ENCODE measurements at regions not wholly inside any gene's neighbourhood (a gene's known extent, or its start where the extent isn't known, plus 50 kb on each side); places are given as distances from the start of the nearest gene placed in this dataset.
A peak's percentile ranks its signal among the peaks of the same experiment; 100 is the strongest.

GRCh38 chr2:177052471-177052870 lies 160.1 kb upstream of the HNRNPA3 start:
- Histone ChIP-seq H3K9me3 (ENCODE audit: low read depth, low read length) (no peaks in the 10 kb centered on the region), H3K36me3 (ENCODE audit: insufficient read depth, low read length) (no peaks in the 10 kb centered on the region), H3K27ac (no peak overlapping the region), H3K4me3 (no peak overlapping the region), H3K9ac (ENCODE audit: insufficient read length) (no peak overlapping the region)
- TF ChIP-seq POLR2AphosphoS5 (IDR thresholded peaks at IDR 0.05; ENCODE audit: borderline replicate concordance, low read depth, low read length) (no peak), FOXP2 (optimal IDR thresholded peaks at IDR 0.05; ENCODE audit: control extremely low read depth, extremely low read length, insufficient read depth) (no peak), EZH2 (IDR thresholded peaks at IDR 0.05) (no peak)
- DNase-seq (ENCODE audit: low read depth, low spot score): no peak

- DNase-seq (ENCODE audit: low read depth, low spot score): no peak
- H3K27ac ChIP-seq: no peak overlapping the region
- no peak overlapping the region for H3K4me3 ChIP-seq
- no peak overlapping the region for H3K9ac ChIP-seq (ENCODE audit: insufficient read length)
- H3K36me3 ChIP-seq (ENCODE audit: insufficient read depth, low read length): no peaks in the 10 kb centered on the region
- TF ChIP-seq EZH2 (IDR thresholded peaks at IDR 0.05) (no peak), FOXP2 (optimal IDR thresholded peaks at IDR 0.05; ENCODE audit: control extremely low read depth, extremely low read length, insufficient read depth) (no peak), POLR2AphosphoS5 (IDR thresholded peaks at IDR 0.05; ENCODE audit: borderline replicate concordance, low read depth, low read length) (no peak)
- no peaks in the 10 kb centered on the region for H3K9me3 ChIP-seq (ENCODE audit: low read depth, low read length)
Observed at GRCh38 chr2:177053038-177053437, 159.6 kb upstream of the HNRNPA3 start.

GRCh38 chr2:177053716-177054115 lies 158.9 kb upstream of the HNRNPA3 start:
- no peak overlapping the region for H3K27ac ChIP-seq
- no peaks in the 10 kb centered on the region for H3K9me3 ChIP-seq (ENCODE audit: low read depth, low read length)
- H3K9ac ChIP-seq (ENCODE audit: insufficient read length): no peak overlapping the region
- H3K4me3 ChIP-seq: no peak overlapping the region
- DNase-seq (ENCODE audit: low read depth, low spot score): no peak
- TF ChIP-seq FOXP2 (optimal IDR thresholded peaks at IDR 0.05; ENCODE audit: control extremely low read depth, extremely low read length, insufficient read depth): no peak
- H3K36me3 ChIP-seq (ENCODE audit: insufficient read depth, low read length): no peaks in the 10 kb centered on the region

- Histone ChIP-seq H3K36me3 (ENCODE audit: insufficient read depth, low read length) (no peaks in the 10 kb centered on the region), H3K9ac (ENCODE audit: insufficient read length) (no peak overlapping the region), H3K4me3 (no peak overlapping the region), H3K27ac (no peak overlapping the region), H3K9me3 (ENCODE audit: low read depth, low read length) (no peaks in the 10 kb centered on the region)
- no peak for DNase-seq (ENCODE audit: low read depth, low spot score)
- TF ChIP-seq EZH2 (IDR thresholded peaks at IDR 0.05): no peak
Observed at GRCh38 chr2:177056481-177056929, 156.1 kb upstream of the HNRNPA3 start.

GRCh38 chr2:177058747-177059146 lies 153.8 kb upstream of the HNRNPA3 start:
- DNase-seq (ENCODE audit: low read depth, low spot score): no peak
- TF ChIP-seq EZH2 (IDR thresholded peaks at IDR 0.05) (no peak), POLR2AphosphoS5 (IDR thresholded peaks at IDR 0.05; ENCODE audit: borderline replicate concordance, low read depth, low read length) (no peak), FOXP2 (optimal IDR thresholded peaks at IDR 0.05; ENCODE audit: control extremely low read depth, extremely low read length, insufficient read depth) (no peak)

GRCh38 chr2:177059293-177059692 lies 153.3 kb upstream of the HNRNPA3 start:
- H3K9ac ChIP-seq (ENCODE audit: insufficient read length): peak overlapping the region; percentile 46
- H3K36me3 ChIP-seq (ENCODE audit: insufficient read depth, low read length): no peaks in the 10 kb centered on the region
- peak overlapping the region; percentile 49 for H3K4me3 ChIP-seq
- TF ChIP-seq EZH2 (IDR thresholded peaks at IDR 0.05): no peak
- no peak for TF ChIP-seq POLR2AphosphoS5 (IDR thresholded peaks at IDR 0.05; ENCODE audit: borderline replicate concordance, low read depth, low read length)
- no peak for TF ChIP-seq FOXP2 (optimal IDR thresholded peaks at IDR 0.05; ENCODE audit: control extremely low read depth, extremely low read length, insufficient read depth)
- peak overlapping the region; percentile 19; the same call in 1 of the 2 replicates for H3K27ac ChIP-seq
- H3K9me3 ChIP-seq (ENCODE audit: low read depth, low read length): no peaks in the 10 kb centered on the region
- DNase-seq (ENCODE audit: low read depth, low spot score): no peak

More at GRCh38 chr2:177058747-177059146, 153.8 kb upstream of the HNRNPA3 start:
- Histone ChIP-seq H3K36me3 (ENCODE audit: insufficient read depth, low read length) (no peaks in the 10 kb centered on the region), H3K9me3 (ENCODE audit: low read depth, low read length) (no peaks in the 10 kb centered on the region), H3K27ac (peak overlapping the region; percentile 19; the same call in 1 of the 2 replicates), H3K4me3 (no peak overlapping the region), H3K9ac (ENCODE audit: insufficient read length) (no peak overlapping the region)

GRCh38 chr2:177063331-177063730 lies 149.3 kb upstream of the HNRNPA3 start:
- no peaks in the 10 kb centered on the region for H3K36me3 ChIP-seq (ENCODE audit: insufficient read depth, low read length)
- no peak overlapping the region for H3K4me3 ChIP-seq
- no peak for DNase-seq (ENCODE audit: low read depth, low spot score)
- no peak overlapping the region for H3K9ac ChIP-seq (ENCODE audit: insufficient read length)
- H3K9me3 ChIP-seq (ENCODE audit: low read depth, low read length): no peaks in the 10 kb centered on the region
- TF ChIP-seq FOXP2 (optimal IDR thresholded peaks at IDR 0.05; ENCODE audit: control extremely low read depth, extremely low read length, insufficient read depth) (no peak), EZH2 (IDR thresholded peaks at IDR 0.05) (no peak), POLR2AphosphoS5 (IDR thresholded peaks at IDR 0.05; ENCODE audit: borderline replicate concordance, low read depth, low read length) (no peak)
- no peak overlapping the region for H3K27ac ChIP-seq

- TF ChIP-seq POLR2AphosphoS5 (IDR thresholded peaks at IDR 0.05; ENCODE audit: borderline replicate concordance, low read depth, low read length) (no peak), FOXP2 (optimal IDR thresholded peaks at IDR 0.05; ENCODE audit: control extremely low read depth, extremely low read length, insufficient read depth) (no peak), EZH2 (IDR thresholded peaks at IDR 0.05) (no peak)
- DNase-seq (ENCODE audit: low read depth, low spot score): no peak
Observed at GRCh38 chr2:177064422-177064821, 148.2 kb upstream of the HNRNPA3 start.

GRCh38 chr2:177068967-177069366 lies 143.6 kb upstream of the HNRNPA3 start:
- no peaks in the 10 kb centered on the region for H3K36me3 ChIP-seq (ENCODE audit: insufficient read depth, low read length)
- DNase-seq (ENCODE audit: low read depth, low spot score): no peak
- H3K27ac ChIP-seq: no peak overlapping the region
- H3K9ac ChIP-seq (ENCODE audit: insufficient read length): no peak overlapping the region
- no peak for TF ChIP-seq POLR2AphosphoS5 (IDR thresholded peaks at IDR 0.05; ENCODE audit: borderline replicate concordance, low read depth, low read length)
- TF ChIP-seq FOXP2 (optimal IDR thresholded peaks at IDR 0.05; ENCODE audit: control extremely low read depth, extremely low read length, insufficient read depth): no peak
- TF ChIP-seq EZH2 (IDR thresholded peaks at IDR 0.05): no peak
- no peak overlapping the region for H3K4me3 ChIP-seq
- no peaks in the 10 kb centered on the region for H3K9me3 ChIP-seq (ENCODE audit: low read depth, low read length)

More at GRCh38 chr2:177064422-177064821, 148.2 kb upstream of the HNRNPA3 start:
- no peak overlapping the region for H3K4me3 ChIP-seq
- H3K9ac ChIP-seq (ENCODE audit: insufficient read length): no peak overlapping the region
- no peaks in the 10 kb centered on the region for H3K36me3 ChIP-seq (ENCODE audit: insufficient read depth, low read length)
- no peaks in the 10 kb centered on the region for H3K9me3 ChIP-seq (ENCODE audit: low read depth, low read length)
- no peak overlapping the region for H3K27ac ChIP-seq
